ENCODE measurements at regions not wholly inside any gene's neighbourhood (a gene's known extent, or its start where the extent isn't known, plus 50 kb on each side); places are given as distances from the start of the nearest gene placed in this dataset.

DNA sequence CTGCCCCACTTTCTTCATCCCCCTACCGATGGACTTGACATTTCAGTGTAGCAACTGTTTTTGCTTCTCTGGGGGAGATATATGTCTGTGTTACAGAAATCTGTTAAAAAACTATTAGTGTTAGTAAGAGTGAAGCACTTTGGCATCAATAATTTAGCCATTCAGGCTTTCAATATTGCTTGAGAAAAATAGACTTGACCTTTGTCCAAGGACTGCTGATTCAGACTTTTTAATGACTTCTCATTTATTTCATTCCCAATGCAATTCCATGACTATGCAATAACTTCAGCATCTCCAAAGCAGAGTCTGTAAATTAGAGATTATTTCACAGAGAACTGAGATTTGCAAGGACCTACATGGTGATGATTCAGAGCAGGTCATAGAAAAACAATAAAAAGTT is 104.1 kb upstream of the SPEF2 start:
- peaks cover 3 to 4% of the 10 kb centered on the region in 2 donors for H3K9me3 Mint-ChIP-seq
- H3K9me3 ChIP-seq (ENCODE audit: control insufficient read depth, insufficient read depth, low read length), result no peaks in the 10 kb centered on the region
- H3K27me3 ChIP-seq (ENCODE audit: control insufficient read depth, insufficient read depth, low read length), result no peaks in the 10 kb centered on the region
- WGBS (ENCODE audit: insufficient coverage), result 100% methylated on average over 1 of the region's 1 CpG
- TF ChIP-seq CTCF (IDR thresholded peaks at IDR 0.05), result no peak
- H3K4me1 Mint-ChIP-seq, result no peaks in the 10 kb centered on the region
- H3K27me3 Mint-ChIP-seq (ENCODE audit: low read depth in 2 of 2), result no peaks in the 10 kb centered on the region
- H3K36me3 Mint-ChIP-seq, result no peaks in the 10 kb centered on the region
- H3K4me3 Mint-ChIP-seq, result no peak overlapping the region
- ATAC-seq, result no peak
- no peaks in the 10 kb centered on the region for H3K36me3 ChIP-seq (ENCODE audit: control insufficient read depth, insufficient read depth, low read length)
- H3K4me3 ChIP-seq (ENCODE audit: low read length), result no peak overlapping the region
- no peak for DNase-seq
- intact Hi-C loops (cut with micrococcal nuclease), result no loop called here
- no peak overlapping the region for H3K27ac ChIP-seq (ENCODE audit: low read length)
- no peaks in the 10 kb centered on the region for H3K4me1 ChIP-seq (ENCODE audit: control insufficient read depth, insufficient read depth, low read length)
- H3K27ac Mint-ChIP-seq, result no peak overlapping the region

- H3K27me3 Mint-ChIP-seq (ENCODE audit: low read depth in 2 of 2), result no peaks in the 10 kb centered on the region
Observed at GRCh38 chr5:35502206-35502605, 115.5 kb upstream of the SPEF2 start.

DNA sequence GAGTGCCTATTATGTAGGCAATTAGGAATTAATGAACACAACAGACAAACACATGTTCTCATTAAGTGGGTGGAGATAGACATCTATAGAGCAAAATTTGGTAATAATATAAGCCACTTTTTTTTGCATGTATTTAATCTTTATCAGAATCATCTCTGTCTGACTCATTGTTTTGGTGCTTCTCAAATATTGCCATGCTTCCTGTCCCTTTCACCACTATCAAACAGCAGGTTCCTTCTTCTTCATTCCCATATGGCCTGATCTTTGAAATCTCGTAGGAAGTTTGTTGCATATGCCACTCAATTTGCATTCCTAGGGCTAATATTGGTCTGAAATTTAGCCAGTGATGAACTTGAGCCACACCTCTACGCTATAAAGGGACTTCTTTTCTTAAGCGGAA is 128.9 kb upstream of the SPEF2 start:
- intact Hi-C loops (cut with micrococcal nuclease), result no loop called here
- H3K9me3 Mint-ChIP-seq, result peaks cover 0 to 1% of the 10 kb centered on the region in 2 donors
- WGBS (ENCODE audit: insufficient coverage), result 73% methylated on average over 3 of the region's 3 CpGs

More at GRCh38 chr5:35502206-35502605, 115.5 kb upstream of the SPEF2 start:
- no peaks in the 10 kb centered on the region for H3K36me3 ChIP-seq (ENCODE audit: control insufficient read depth, insufficient read depth, low read length)
- no peaks in the 10 kb centered on the region for H3K9me3 ChIP-seq (ENCODE audit: control insufficient read depth, insufficient read depth, low read length)
- H3K4me1 ChIP-seq (ENCODE audit: control insufficient read depth, insufficient read depth, low read length), result no peaks in the 10 kb centered on the region
- Mint-ChIP-seq H3K27ac (no peak overlapping the region), H3K36me3 (peaks cover 17% of the 10 kb centered on the region), H3K4me3 (no peak overlapping the region), H3K9me3 (peaks cover 6 to 18% of the 10 kb centered on the region in 2 donors), H3K4me1 (no peaks in the 10 kb centered on the region)
- WGBS (ENCODE audit: insufficient coverage), result 84% methylated on average over 3 of the region's 4 CpGs
- intact Hi-C loops (cut with micrococcal nuclease), result no loop called here
- ATAC-seq (no peak), DNase-seq (no peak)
- no peaks in the 10 kb centered on the region for H3K27me3 ChIP-seq (ENCODE audit: control insufficient read depth, insufficient read depth, low read length)
- TF ChIP-seq CTCF (IDR thresholded peaks at IDR 0.05), result no peak
- no peak overlapping the region for H3K4me3 ChIP-seq (ENCODE audit: low read length)
- H3K27ac ChIP-seq (ENCODE audit: low read length), result no peak overlapping the region

More for the DNA sequence above, 128.9 kb upstream of the SPEF2 start:
- no peak for TF ChIP-seq CTCF (IDR thresholded peaks at IDR 0.05)
- Mint-ChIP-seq H3K4me3 (no peak overlapping the region), H3K27me3 (ENCODE audit: low read depth in 2 of 2) (peaks cover 0 to 7% of the 10 kb centered on the region in 2 donors), H3K4me1 (no peaks in the 10 kb centered on the region), H3K27ac (no peak overlapping the region), H3K36me3 (no peaks in the 10 kb centered on the region)
- no peak for ATAC-seq
- no peak overlapping the region for H3K4me3 ChIP-seq (ENCODE audit: low read length)
- H3K27ac ChIP-seq (ENCODE audit: low read length), result no peak overlapping the region
- DNase-seq, result no peak
- no peaks in the 10 kb centered on the region for H3K36me3 ChIP-seq (ENCODE audit: control insufficient read depth, insufficient read depth, low read length)
- no peaks in the 10 kb centered on the region for H3K4me1 ChIP-seq (ENCODE audit: control insufficient read depth, insufficient read depth, low read length)
- no peaks in the 10 kb centered on the region for H3K27me3 ChIP-seq (ENCODE audit: control insufficient read depth, insufficient read depth, low read length)
- H3K9me3 ChIP-seq (ENCODE audit: control insufficient read depth, insufficient read depth, low read length), result no peaks in the 10 kb centered on the region

All from natural killer cell (primary cell).